Astrocyte of the cerebellum (primary cell): ENCODE measurements at regions not wholly inside any gene's neighbourhood (a gene's known extent, or its start where the extent isn't known, plus 50 kb on each side); places are given as distances from the start of the nearest gene placed in this dataset.

ENCODE experiments used
- DNase-seq: peaks from one replicate; pipeline ENCODE4 v3.0.0-alpha.2; 2011; ENCODE audit warnings: low read depth
- H3K4me3 ChIP-seq: 2 replicates; pipeline ENCODE4 v1.5.1; 2011; ENCODE audit warnings: mild to moderate bottlenecking, low read depth, low read length, moderate library complexity
- CTCF ChIP-seq: IDR thresholded peaks from 2 replicates; pipeline ENCODE4 v1.5.1; 2012; ENCODE audit warnings: low read length, low read depth, moderate library complexity, mild to moderate bottlenecking; ENCODE audit errors: missing control alignments
- in situ Hi-C: cut with HindIII; loops from 2 replicates; pipeline ENCODE4 v1.10.0; 2017; ENCODE audit warnings: low sequenced_read_pairs

- TF ChIP-seq CTCF, result no peak
- no peak overlapping the region for H3K4me3 ChIP-seq
- in situ Hi-C loops, result no loop called here
- no peak for DNase-seq
Observed at GRCh38 chrX:26613956-26614355, 398.0 kb downstream of the MAGEB5 start.

- no peak overlapping the region for H3K4me3 ChIP-seq
- TF ChIP-seq CTCF, result no peak
- DNase-seq, result no peak
- in situ Hi-C loops, result no loop called here
Observed at GRCh38 chrX:26606971-26607370, 391.0 kb downstream of the MAGEB5 start.

GRCh38 chrX:26597981-26598380 lies 382.0 kb downstream of the MAGEB5 start:
- no peak overlapping the region for H3K4me3 ChIP-seq
- in situ Hi-C loops, result no loop called here
- no peak for DNase-seq
- no peak for TF ChIP-seq CTCF

GRCh38 chrX:26590849-26591248 lies 374.9 kb downstream of the MAGEB5 start:
- TF ChIP-seq CTCF, result no peak
- no peak overlapping the region for H3K4me3 ChIP-seq
- in situ Hi-C loops, result no loop called here
- no peak for DNase-seq

- in situ Hi-C loops, result no loop called here
- no peak for TF ChIP-seq CTCF
- no peak for DNase-seq
- no peak overlapping the region for H3K4me3 ChIP-seq
Observed at GRCh38 chrX:26586570-26586969, 370.6 kb downstream of the MAGEB5 start.

- DNase-seq, result no peak
- H3K4me3 ChIP-seq, result no peak overlapping the region
- no peak for TF ChIP-seq CTCF
- in situ Hi-C loops, result no loop called here
Observed at GRCh38 chrX:26581091-26581490, 365.1 kb downstream of the MAGEB5 start.

- no peak for DNase-seq
- no peak overlapping the region for H3K4me3 ChIP-seq
- TF ChIP-seq CTCF, result no peak
- in situ Hi-C loops, result no loop called here
Observed at GRCh38 chrX:26580021-26580420, 364.1 kb downstream of the MAGEB5 start.
